Parathyroid adenoma (tissue), 2 donors: ENCODE measurements at regions not wholly inside any gene's neighbourhood (a gene's known extent, or its start where the extent isn't known, plus 50 kb on each side); places are given as distances from the start of the nearest gene placed in this dataset.
"Not testable (repeated sequence)": the region's sequence is repeated elsewhere in the genome, so short reads cannot be mapped to it uniquely, and the experiment has no call there.

ENCODE experiments used
- H2AFZ ChIP-seq: fragments of 300-600 bp; sonication (generic); one replicate; pipeline ENCODE4 v1.7.0; 2017; ENCODE audit warnings: antibody characterized with exemption, mild to moderate bottlenecking
- H3K27ac ChIP-seq: fragments of 300-600 bp; sonication (generic); one replicate; pipeline ENCODE4 v1.7.0; 2017
- H3K27me3 ChIP-seq: fragments of 300-600 bp; sonication (generic); one replicate; pipeline ENCODE4 v1.7.0; 2017; ENCODE audit warnings: low read length; ENCODE audit not compliant: control insufficient read depth, insufficient read depth
- H3K36me3 ChIP-seq: fragments of 300-600 bp; sonication (generic); one replicate; pipeline ENCODE4 v1.7.0; 2017; ENCODE audit warnings: low read length; ENCODE audit not compliant: control insufficient read depth, insufficient read depth
- H3K4me1 ChIP-seq: fragments of 300-600 bp; sonication (generic); one replicate; pipeline ENCODE4 v1.7.0; 2017; ENCODE audit warnings: control low read depth
- H3K4me2 ChIP-seq: fragments of 300-600 bp; sonication (generic); one replicate; pipeline ENCODE4 v1.7.0; 2017; ENCODE audit warnings: low read length
- H3K4me3 ChIP-seq: fragments of 300-600 bp; sonication (generic); one replicate; pipeline ENCODE4 v1.7.0; 2017; ENCODE audit warnings: low read depth, low read length
- H3K79me2 ChIP-seq: fragments of 300-600 bp; sonication (generic); one replicate; pipeline ENCODE4 v1.7.0; 2017; ENCODE audit warnings: control low read depth
- H3K9ac ChIP-seq: fragments of 300-600 bp; sonication (generic); one replicate; pipeline ENCODE4 v1.7.0; 2017; ENCODE audit warnings: mild to moderate bottlenecking
- H3K9me3 ChIP-seq: fragments of 300-600 bp; sonication (generic); one replicate; pipeline ENCODE4 v1.7.0; 2017; ENCODE audit warnings: low read length; ENCODE audit not compliant: control insufficient read depth
- CTCF ChIP-seq: fragments of 300-600 bp; sonication (generic); IDR thresholded peaks from one replicate; pipeline ENCODE4 v1.7.0; 2017; ENCODE audit warnings: antibody characterized with exemption, mild to moderate bottlenecking
- donor health status: primary hyperparathyroidism.

GRCh38 chr22:35483730-35484129 is 56.9 kb upstream of the RASD2 start:
- Histone ChIP-seq H3K27me3 (no peaks in the 10 kb centered on the region), H2AFZ (no peak overlapping the region), H3K4me3 (no peak overlapping the region), H3K9ac (no peak overlapping the region), H3K36me3 (no peaks in the 10 kb centered on the region), H3K4me1 (no peaks in the 10 kb centered on the region), H3K27ac (no peak overlapping the region), H3K79me2 (no peaks in the 10 kb centered on the region), H3K9me3 (no peaks in the 10 kb centered on the region), H3K4me2 (no peak overlapping the region)
- no peak for TF ChIP-seq CTCF

GRCh38 chr22:35484651-35485556 is 55.7 kb upstream of the RASD2 start:
- no peaks in the 10 kb centered on the region for H3K79me2 ChIP-seq
- H2AFZ ChIP-seq = no peak overlapping the region
- H3K9me3 ChIP-seq = no peaks in the 10 kb centered on the region
- H3K4me1 ChIP-seq = no peaks in the 10 kb centered on the region
- TF ChIP-seq CTCF = no peak
- H3K4me3 ChIP-seq = no peak overlapping the region
- H3K36me3 ChIP-seq = no peaks in the 10 kb centered on the region
- H3K9ac ChIP-seq = no peak overlapping the region
- no peak overlapping the region for H3K4me2 ChIP-seq
- H3K27me3 ChIP-seq = no peaks in the 10 kb centered on the region
- no peak overlapping the region for H3K27ac ChIP-seq

- no peak for TF ChIP-seq CTCF
- no peak overlapping the region for H2AFZ ChIP-seq
- no peak overlapping the region for H3K27ac ChIP-seq
- no peaks in the 10 kb centered on the region for H3K79me2 ChIP-seq
- no peaks in the 10 kb centered on the region for H3K9me3 ChIP-seq
- H3K4me3 ChIP-seq = no peak overlapping the region
- no peaks in the 10 kb centered on the region for H3K4me1 ChIP-seq
- H3K36me3 ChIP-seq = no peaks in the 10 kb centered on the region
- H3K9ac ChIP-seq = no peak overlapping the region
- H3K4me2 ChIP-seq = no peak overlapping the region
- H3K27me3 ChIP-seq = no peaks in the 10 kb centered on the region
These were observed 54.5 kb upstream of the RASD2 start for GRCh38 chr22:35486116-35486631.

DNA sequence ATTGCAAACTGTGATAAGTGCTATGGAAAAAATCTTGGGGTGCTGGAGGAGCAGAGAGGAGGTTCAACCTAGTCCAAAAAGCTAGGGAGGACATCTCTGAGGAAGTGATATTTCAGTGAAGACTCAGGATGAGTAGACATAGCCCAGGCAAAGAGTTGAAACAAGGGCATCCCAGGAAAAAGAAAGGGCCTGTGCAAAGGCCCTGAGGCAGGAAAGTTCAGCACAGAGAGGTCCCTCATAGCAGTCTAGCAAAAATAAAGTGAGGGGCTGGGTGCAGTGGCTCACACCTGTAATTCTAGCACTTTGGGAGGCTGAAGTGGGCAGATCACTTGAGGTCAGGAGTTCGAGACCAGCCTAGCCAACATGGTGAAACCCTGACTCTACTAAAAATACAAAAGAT is 53.0 kb upstream of the RASD2 start:
- not testable (repeated sequence) for H3K9ac ChIP-seq, H3K9me3 ChIP-seq, H3K4me2 ChIP-seq, H2AFZ ChIP-seq, H3K79me2 ChIP-seq, H3K4me3 ChIP-seq, H3K27ac ChIP-seq, H3K27me3 ChIP-seq, H3K36me3 ChIP-seq, H3K4me1 ChIP-seq

DNA sequence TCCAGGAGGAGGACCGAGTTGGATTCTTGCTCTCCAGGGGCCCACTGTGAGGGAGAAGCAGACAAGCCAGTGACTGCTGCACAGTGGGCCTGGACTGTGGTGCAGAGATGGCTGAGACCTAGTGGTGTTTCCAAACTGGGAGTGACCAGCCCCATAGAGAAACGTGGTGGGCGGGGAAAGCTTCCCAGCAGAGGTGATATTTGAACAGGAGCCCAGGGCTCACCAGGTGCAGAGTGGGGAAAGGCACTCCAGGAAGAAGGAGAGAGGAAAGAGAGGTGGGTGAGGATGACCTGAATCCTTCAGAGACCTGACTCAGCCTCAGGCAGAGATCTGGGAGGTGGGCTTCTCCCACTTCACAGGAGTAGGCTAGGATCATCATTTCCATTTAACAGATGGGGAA is 52.1 kb upstream of the RASD2 start:
- Histone ChIP-seq H3K27me3 (no peaks in the 10 kb centered on the region), H3K4me2 (no peak overlapping the region), H3K4me1 (no peaks in the 10 kb centered on the region), H2AFZ (no peak overlapping the region), H3K27ac (no peak overlapping the region), H3K9ac (no peak overlapping the region), H3K9me3 (no peaks in the 10 kb centered on the region), H3K4me3 (no peak overlapping the region), H3K79me2 (no peaks in the 10 kb centered on the region), H3K36me3 (no peaks in the 10 kb centered on the region)
- TF ChIP-seq CTCF = no peak
